Gastroesophageal sphincter (tissue), 4 donors: ENCODE measurements at regions not wholly inside any gene's neighbourhood (a gene's known extent, or its start where the extent isn't known, plus 50 kb on each side); places are given as distances from the start of the nearest gene placed in this dataset.

Experiments used
- ATAC-seq: fragments of 150-250 bp; one replicate; pipeline ENCODE4 v1.9.1; 2016; ENCODE audit warnings: mild to moderate bottlenecking, moderate library complexity
- H3K27ac ChIP-seq, 4 donors: fragments of 200-600 bp; sonication (generic) in 3 of 4; 1 replicate in 3 of 4; 2 replicates in 1 of 4; pipeline ENCODE4 v1.5.1; 2016 to 2019
- H3K27me3 ChIP-seq: fragments of 200-600 bp; sonication (generic); one replicate; pipeline ENCODE4 v1.5.1; 2019
- H3K36me3 ChIP-seq, 2 donors: fragments of 200-600 bp; sonication (generic); one replicate each; pipeline ENCODE4 v1.5.1; 2019; ENCODE audit warnings: control low read depth in 1 of 2
- H3K4me1 ChIP-seq, 3 donors: fragments of 200-600 bp; sonication (generic); 1 replicate in 2 of 3; 2 replicates in 1 of 3; pipeline ENCODE4 v1.5.1; 2016 to 2019; ENCODE audit warnings: control low read depth in 2 of 3
- H3K4me3 ChIP-seq, 2 donors: fragments of 200-600 bp; sonication (generic); one replicate each; pipeline ENCODE4 v1.5.1; 2019; ENCODE audit warnings: mild to moderate bottlenecking in 1 of 2, moderate library complexity in 1 of 2
- H3K9me3 ChIP-seq, 3 donors: fragments of 200-600 bp; sonication (generic); one replicate each; pipeline ENCODE4 v1.5.1; 2017 to 2019; ENCODE audit warnings: control low read depth in 2 of 3
- CTCF ChIP-seq, 4 experiments: fragments of 200-600 bp in 2 of 4; fragments of 450-650 bp in 2 of 4; sonication (generic) in 1 of 4; IDR thresholded peaks; one replicate each; pipeline ENCODE4 v1.5.1; 2017 to 2019; ENCODE audit warnings: antibody characterized with exemption in 4 of 4, mild to moderate bottlenecking in 2 of 4, moderate library complexity in 2 of 4
- EP300 ChIP-seq: sonication (generic); formaldehyde crosslinking; IDR thresholded peaks from one replicate; pipeline ENCODE4 v1.6.1; 2017; ENCODE audit warnings: antibody characterized with exemption, mild to moderate bottlenecking
- POLR2A ChIP-seq, 2 donors: fragments of 450-650 bp; IDR thresholded peaks; one replicate each; pipeline ENCODE4 v1.6.1; 2017; ENCODE audit warnings: antibody characterized with exemption in 2 of 2, mild to moderate bottlenecking in 2 of 2, moderate library complexity in 1 of 2
- POLR2AphosphoS5 ChIP-seq: sonication (generic); formaldehyde crosslinking; IDR thresholded peaks from one replicate; pipeline ENCODE4 v1.6.1; 2017; ENCODE audit warnings: antibody characterized with exemption
- WGBS, 2 donors: methylation state at CpG; one replicate each; pipeline ENCODE4 v1.1.5; 2018; ENCODE audit warnings: low coverage in 1 of 2; 5-methylcytosine and 5-hydroxymethylcytosine counted together

- Histone ChIP-seq H3K9me3 (no peaks in the 10 kb centered on the region), H3K27me3 (no peaks in the 10 kb centered on the region), H3K27ac (no peak overlapping the region), H3K36me3 (no peaks in the 10 kb centered on the region), H3K4me1 (peaks cover 0 to 5% (median 0%) of the 10 kb centered on the region in 3 donors), H3K4me3 (no peak overlapping the region)
- TF ChIP-seq CTCF (IDR thresholded peaks at IDR 0.05) = no peak
- no peak for TF ChIP-seq POLR2A (IDR thresholded peaks at IDR 0.05)
- TF ChIP-seq EP300 = no peak
- TF ChIP-seq POLR2AphosphoS5 = no peak
- no peak for ATAC-seq
Measured at GRCh38 chr4:138952411-138952810, 63.2 kb upstream of the NOCT start.

GRCh38 chr4:138951764-138952163 is 63.8 kb upstream of the NOCT start:
- H3K36me3 ChIP-seq = no peaks in the 10 kb centered on the region
- ATAC-seq = no peak
- WGBS, 2 donors = 78% methylated on average over 1 of the region's 1 CpG; no CpG with 5 or more reads in 1 of the 2 donors
- H3K4me1 ChIP-seq = peaks cover 0 to 5% (median 0%) of the 10 kb centered on the region in 3 donors
- TF ChIP-seq POLR2AphosphoS5 (no peak), POLR2A (IDR thresholded peaks at IDR 0.05) (no peak), EP300 (no peak), CTCF (IDR thresholded peaks at IDR 0.05) (no peak)
- no peaks in the 10 kb centered on the region for H3K9me3 ChIP-seq
- no peak overlapping the region for H3K27ac ChIP-seq
- no peaks in the 10 kb centered on the region for H3K27me3 ChIP-seq
- H3K4me3 ChIP-seq = no peak overlapping the region

- WGBS, 2 donors = 90 to 100% methylated on average over 2 to 3 of the region's 4 CpGs
- H3K27ac ChIP-seq = no peak overlapping the region
- no peak for ATAC-seq
Measured at GRCh38 chr4:138949866-138950265, 65.7 kb upstream of the NOCT start.

GRCh38 chr4:138948918-138949317 is 66.7 kb upstream of the NOCT start:
- H3K27me3 ChIP-seq = no peaks in the 10 kb centered on the region
- TF ChIP-seq POLR2A (IDR thresholded peaks at IDR 0.05) (no peak), POLR2AphosphoS5 (no peak), EP300 (no peak), CTCF (IDR thresholded peaks at IDR 0.05) (no peak)
- whole genome bisulfite sequencing, 2 donors = 32% methylated on average over 2 of the region's 2 CpGs; no CpG with 5 or more reads in 1 of the 2 donors
- H3K4me3 ChIP-seq = no peak overlapping the region
- H3K27ac ChIP-seq = no peak overlapping the region
- no peak for ATAC-seq
- no peaks in the 10 kb centered on the region for H3K4me1 ChIP-seq
- no peaks in the 10 kb centered on the region for H3K9me3 ChIP-seq
- no peaks in the 10 kb centered on the region for H3K36me3 ChIP-seq

More at GRCh38 chr4:138949866-138950265, 65.7 kb upstream of the NOCT start:
- Histone ChIP-seq H3K36me3 (no peaks in the 10 kb centered on the region), H3K4me1 (peaks cover 0 to 5% (median 0%) of the 10 kb centered on the region in 3 donors), H3K4me3 (no peak overlapping the region), H3K9me3 (no peaks in the 10 kb centered on the region), H3K27me3 (no peaks in the 10 kb centered on the region)
- TF ChIP-seq POLR2A (IDR thresholded peaks at IDR 0.05) = no peak

GRCh38 chr4:138946306-138946705 is 69.3 kb upstream of the NOCT start:
- ATAC-seq = no peak
- no peaks in the 10 kb centered on the region for H3K36me3 ChIP-seq
- TF ChIP-seq CTCF (IDR thresholded peaks at IDR 0.05) = no peak
- TF ChIP-seq POLR2A (IDR thresholded peaks at IDR 0.05) = no peak
- TF ChIP-seq POLR2AphosphoS5 = no peak
- no peak for TF ChIP-seq EP300
- H3K4me1 ChIP-seq = no peaks in the 10 kb centered on the region
- WGBS, 2 donors = 67 to 71% methylated on average over 1 of the region's 1 CpG
- no peaks in the 10 kb centered on the region for H3K27me3 ChIP-seq
- H3K9me3 ChIP-seq = no peaks in the 10 kb centered on the region
- H3K4me3 ChIP-seq = no peak overlapping the region
- H3K27ac ChIP-seq = no peak overlapping the region
